Endothelial cell of umbilical vein (primary cell): ENCODE measurements at regions not wholly inside any gene's neighbourhood (a gene's known extent, or its start where the extent isn't known, plus 50 kb on each side); places are given as distances from the start of the nearest gene placed in this dataset.

Experiments used
- BruUV-seq: library from RNA; stranded (reverse); fragments of 400-500 nt; replicated peaks from 2 replicates; lab custom pipeline; 2021; lab: Mats Ljungman, UMichigan
- CTCF ChIA-PET: fragments of 300-600, 350-600 bp; sonication (Branson Sonifier 250); formaldehyde crosslinking; loops from one replicate; lab custom pipeline; 2021; ENCODE audit warnings: antibody characterized with exemption, inconsistent platforms; lab: Charles Lee
- POLR2A ChIA-PET: fragments of 300-600, 350-600 bp; sonication (Branson Sonifier 250); formaldehyde crosslinking; loops from one replicate; lab custom pipeline; 2021; ENCODE audit warnings: antibody characterized with exemption, inconsistent platforms; lab: Charles Lee
- DNase-seq: peaks from one replicate; pipeline ENCODE4 v3.0.0-alpha.2; 2011; ENCODE audit warnings: low read depth, low spot score
- FAIRE-seq: peaks from 2 replicates; lab custom pipeline; 2011; peaks lifted over from hg19 to GRCh38; lab: Jason Lieb, UNC
- H2AFZ ChIP-seq: 2 replicates; pipeline ENCODE4 v1.6.0; 2012; ENCODE audit warnings: low read depth, low read length, control low read depth, inconsistent platforms
- H3K27ac ChIP-seq: 2 replicates; pipeline ENCODE4 v1.5.1; 2011; ENCODE audit warnings: low read depth, mild to moderate bottlenecking, control low read depth, low read length, moderate library complexity; ENCODE audit not compliant: insufficient read depth
- H3K27me3 ChIP-seq, 2 experiments: 2 replicates each; pipeline versions ENCODE4 v1.6.0 to v1.6.1; 2011; ENCODE audit warnings: low read length in 2 of 2, mixed read lengths in 1 of 2; ENCODE audit not compliant: control insufficient read depth in 2 of 2, insufficient read depth in 2 of 2
- H3K36me3 ChIP-seq, 2 experiments: 2 replicates in 1 of 2; 3 replicates in 1 of 2; pipeline ENCODE4 v1.5.1; 2011; ENCODE audit warnings: low read length in 2 of 2, mild to moderate bottlenecking in 1 of 2, moderate library complexity in 1 of 2; ENCODE audit not compliant: control insufficient read depth in 2 of 2, insufficient read depth in 2 of 2; ENCODE audit errors: extremely low read depth in 1 of 2
- H3K4me1 ChIP-seq: 3 replicates; pipeline ENCODE4 v1.5.1; 2011; ENCODE audit warnings: mild to moderate bottlenecking, low read length; ENCODE audit not compliant: control insufficient read depth, insufficient read depth; ENCODE audit errors: extremely low read depth
- H3K4me2 ChIP-seq: 2 replicates; pipeline ENCODE4 v1.6.1; 2011; ENCODE audit warnings: low read length, control low read depth, mixed read lengths; ENCODE audit not compliant: insufficient read depth
- H3K4me3 ChIP-seq, 3 experiments: fragments of 200-600 bp in 1 of 3; sonication (generic), shearing (Covaris generic) in 1 of 3; replicated peaks in 1 of 3; 2 replicates each; pipeline ENCODE4 v1.5.1; 2011 to 2016; ENCODE audit warnings: control low read depth in 3 of 3, low read length in 3 of 3, mild to moderate bottlenecking in 2 of 3, inconsistent platforms in 1 of 3, low read depth in 1 of 3, moderate library complexity in 1 of 3; ENCODE audit not compliant: insufficient read depth in 1 of 3
- H3K79me2 ChIP-seq: 2 replicates; pipeline ENCODE4 v1.6.0; 2012; ENCODE audit warnings: low read length, inconsistent platforms; ENCODE audit not compliant: control insufficient read depth, insufficient read depth
- H3K9ac ChIP-seq: replicated peaks from 2 replicates; pipeline ENCODE3; 2011; ENCODE audit warnings: low read length, control low read depth; ENCODE audit not compliant: insufficient read depth; ENCODE audit errors: extremely low read depth
- H3K9me1 ChIP-seq: replicated peaks from 3 replicates; pipeline ENCODE4 v1.6.0; 2011; ENCODE audit warnings: mild to moderate bottlenecking, low read length; ENCODE audit not compliant: control insufficient read depth, insufficient read depth; ENCODE audit errors: extremely low read depth
- H3K9me3 ChIP-seq: replicated peaks from 2 replicates; pipeline ENCODE4 v1.5.1; 2012; ENCODE audit warnings: low read length, inconsistent platforms; ENCODE audit not compliant: control insufficient read depth, insufficient read depth
- H4K20me1 ChIP-seq: replicated peaks from 2 replicates; pipeline ENCODE3; 2011; ENCODE audit warnings: mild to moderate bottlenecking, low read length; ENCODE audit not compliant: control insufficient read depth, insufficient read depth; ENCODE audit errors: extremely low read depth
- EZH2 ChIP-seq: IDR thresholded peaks from 2 replicates; pipeline ENCODE4 v1.6.1; 2012; ENCODE audit warnings: borderline replicate concordance, low read depth, mild to moderate bottlenecking, moderate library complexity, low read length, inconsistent platforms; ENCODE audit not compliant: severe bottlenecking
- FOS ChIP-seq: IDR thresholded peaks from 2 replicates; pipeline ENCODE4 v1.6.1; 2011; ENCODE audit warnings: mild to moderate bottlenecking, low read length, moderate library complexity, borderline replicate concordance; ENCODE audit not compliant: insufficient read depth
- GATA2 ChIP-seq: IDR thresholded peaks from 2 replicates; pipeline ENCODE4 v1.7.0; 2011; ENCODE audit warnings: low read depth, mild to moderate bottlenecking, moderate library complexity, mixed read lengths, low read length; ENCODE audit not compliant: insufficient read length, insufficient read depth
- JUN ChIP-seq: IDR thresholded peaks from 2 replicates; pipeline ENCODE4 v1.6.1; 2011; ENCODE audit warnings: borderline replicate concordance, low read depth; ENCODE audit not compliant: insufficient read length, insufficient read depth
- MAX ChIP-seq: IDR thresholded peaks from 2 replicates; pipeline ENCODE4 v1.6.1; 2011; ENCODE audit not compliant: insufficient read depth, insufficient read length
- MYC ChIP-seq: IDR thresholded peaks from one replicate; pipeline ENCODE4 v1.6.1; 2011; ENCODE audit warnings: mild to moderate bottlenecking, low read depth, low read length
- POLR2A ChIP-seq: IDR thresholded peaks from 2 replicates; pipeline ENCODE4 v1.6.1; 2012; ENCODE audit warnings: low read depth, mild to moderate bottlenecking, control low read depth, low read length
- POLR2AphosphoS5 ChIP-seq: IDR thresholded peaks from 2 replicates; pipeline ENCODE4 v1.6.1; 2012; ENCODE audit warnings: low read depth, mild to moderate bottlenecking, control low read depth, low read length, moderate library complexity; ENCODE audit not compliant: insufficient read depth
- dilution Hi-C: fragments of 300-500 bp; cut with MboI; formaldehyde crosslinking; loops from one replicate; pipeline ENCODE4 v1.15.0; 2019; ENCODE audit warnings: low sequenced_read_pairs; ENCODE audit not compliant: extremely low pct_ligation_motif_present
- intact Hi-C: fragments of 100-400 bp; cut with micrococcal nuclease; formaldehyde crosslinking; loops from one replicate; pipeline ENCODE4 v1.10.0; 2022
- TF ChIP-seq, protein P1 (sequence below), 2 donors: IDR thresholded peaks; 1 replicate in 1 of 2; 2 replicates in 1 of 2; pipeline ENCODE4 v1.5.1; 2011; ENCODE audit warnings: low read length in 2 of 2, mild to moderate bottlenecking in 2 of 2, moderate library complexity in 2 of 2, control low read depth in 1 of 2, inconsistent platforms in 1 of 2, low read depth in 1 of 2; ENCODE audit not compliant: insufficient read depth in 1 of 2; ENCODE audit errors: extremely low read depth in 1 of 2

DNA sequence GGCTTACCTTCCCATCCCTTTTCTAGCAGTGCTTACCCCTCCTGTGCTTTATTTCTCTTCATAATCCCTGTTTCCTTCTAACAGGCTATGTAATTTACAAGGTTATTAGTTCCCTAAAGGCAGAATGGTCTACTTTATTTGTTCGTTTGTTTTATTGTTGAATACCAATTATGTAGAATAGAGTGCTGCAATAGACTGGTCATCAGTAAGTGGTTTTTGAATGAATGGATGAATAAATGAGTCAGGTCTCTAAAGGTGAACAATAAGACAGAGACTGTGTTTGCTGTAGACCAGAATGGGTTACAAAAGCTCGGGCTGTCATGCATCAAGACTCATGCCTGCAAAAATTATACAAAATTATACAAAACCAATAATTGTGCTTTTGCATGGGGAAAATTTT lies 332.0 kb downstream of the IRS1 start:
- H3K9me1 ChIP-seq = no peaks in the 10 kb centered on the region
- no peaks in the 10 kb centered on the region for H3K9me3 ChIP-seq
- no peaks in the 10 kb centered on the region for H3K27me3 ChIP-seq
- no peaks in the 10 kb centered on the region for H3K4me1 ChIP-seq
- intact Hi-C loops (no loop called here), dilution Hi-C loops (no loop called here)
- BruUV-seq = no TSS peak
- POLR2A ChIA-PET = no interaction called here
- no peaks in the 10 kb centered on the region for H3K79me2 ChIP-seq
- H4K20me1 ChIP-seq = no peaks in the 10 kb centered on the region
- CTCF ChIA-PET = no interaction called here
- no peak overlapping the region for H2AFZ ChIP-seq
- H3K36me3 ChIP-seq = no peaks in the 10 kb centered on the region
- H3K4me2 ChIP-seq = no peak overlapping the region
- FAIRE-seq (no peak), DNase-seq (no peak)
- no peak overlapping the region for H3K27ac ChIP-seq
- H3K9ac ChIP-seq = no peak overlapping the region
- no peak for TF ChIP-seq FOS
- no peak for TF ChIP-seq MAX
- no peak for TF ChIP-seq GATA2
- no peak for TF ChIP-seq POLR2AphosphoS5
- TF ChIP-seq POLR2A = no peak
- TF ChIP-seq JUN = no peak
- TF ChIP-seq, protein P1, sequence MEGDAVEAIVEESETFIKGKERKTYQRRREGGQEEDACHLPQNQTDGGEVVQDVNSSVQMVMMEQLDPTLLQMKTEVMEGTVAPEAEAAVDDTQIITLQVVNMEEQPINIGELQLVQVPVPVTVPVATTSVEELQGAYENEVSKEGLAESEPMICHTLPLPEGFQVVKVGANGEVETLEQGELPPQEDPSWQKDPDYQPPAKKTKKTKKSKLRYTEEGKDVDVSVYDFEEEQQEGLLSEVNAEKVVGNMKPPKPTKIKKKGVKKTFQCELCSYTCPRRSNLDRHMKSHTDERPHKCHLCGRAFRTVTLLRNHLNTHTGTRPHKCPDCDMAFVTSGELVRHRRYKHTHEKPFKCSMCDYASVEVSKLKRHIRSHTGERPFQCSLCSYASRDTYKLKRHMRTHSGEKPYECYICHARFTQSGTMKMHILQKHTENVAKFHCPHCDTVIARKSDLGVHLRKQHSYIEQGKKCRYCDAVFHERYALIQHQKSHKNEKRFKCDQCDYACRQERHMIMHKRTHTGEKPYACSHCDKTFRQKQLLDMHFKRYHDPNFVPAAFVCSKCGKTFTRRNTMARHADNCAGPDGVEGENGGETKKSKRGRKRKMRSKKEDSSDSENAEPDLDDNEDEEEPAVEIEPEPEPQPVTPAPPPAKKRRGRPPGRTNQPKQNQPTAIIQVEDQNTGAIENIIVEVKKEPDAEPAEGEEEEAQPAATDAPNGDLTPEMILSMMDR (IDR thresholded peaks at IDR 0.05; ENCODE audit: extremely low read depth in 1 of 2, insufficient read depth in 1 of 2, low read depth in 1 of 2, low read length in 2 of 2) = no peak
- TF ChIP-seq EZH2 = no peak
- TF ChIP-seq MYC = no peak
- no peak overlapping the region for H3K4me3 ChIP-seq
